Vagina (tissue), 2 donors: ENCODE measurements at regions not wholly inside any gene's neighbourhood (a gene's known extent, or its start where the extent isn't known, plus 50 kb on each side); places are given as distances from the start of the nearest gene placed in this dataset.

Experiments used
- POLR2A ChIP-seq, 2 donors: fragments of 450-650 bp; IDR thresholded peaks; one replicate each; pipeline ENCODE4 v1.6.1; 2017; ENCODE audit warnings: antibody characterized with exemption in 2 of 2, mild to moderate bottlenecking in 2 of 2, moderate library complexity in 2 of 2
- POLR2AphosphoS5 ChIP-seq, 2 donors: sonication (generic); formaldehyde crosslinking; IDR thresholded peaks; one replicate each; pipeline ENCODE4 v1.9.0; 2017; ENCODE audit warnings: antibody characterized with exemption in 2 of 2, mild to moderate bottlenecking in 2 of 2, low read depth in 1 of 2; ENCODE audit not compliant: insufficient read depth in 1 of 2
- TF ChIP-seq, protein P1 (sequence below), 3 experiments: fragments of 450-650 bp in 2 of 3; fragments of 200-600 bp in 1 of 3; sonication (generic) in 1 of 3; IDR thresholded peaks; one replicate each; pipeline ENCODE4 v1.5.1; 2017 to 2019; ENCODE audit warnings: antibody characterized with exemption in 3 of 3, mild to moderate bottlenecking in 2 of 3, moderate library complexity in 2 of 3

DNA sequence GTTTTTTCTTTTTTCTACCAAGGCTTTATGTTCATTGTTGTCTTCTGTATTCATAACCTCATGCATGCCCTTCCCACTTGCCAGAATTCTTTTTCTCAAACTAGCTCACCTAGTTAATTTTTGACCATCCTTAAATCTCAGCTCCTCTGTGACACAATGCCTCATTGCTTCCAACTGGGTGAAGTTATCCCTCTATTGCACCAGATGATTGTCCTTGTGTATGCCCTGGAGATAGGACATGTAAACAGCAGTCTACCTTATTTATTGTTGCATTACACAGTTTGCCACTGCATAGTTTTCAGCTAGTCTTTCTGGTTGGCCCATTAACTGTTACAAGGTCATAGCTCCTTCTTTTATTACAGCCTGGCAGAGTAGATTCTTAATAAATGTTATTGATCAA lies 763.1 kb upstream of the COBL start:
- TF ChIP-seq, protein P1, sequence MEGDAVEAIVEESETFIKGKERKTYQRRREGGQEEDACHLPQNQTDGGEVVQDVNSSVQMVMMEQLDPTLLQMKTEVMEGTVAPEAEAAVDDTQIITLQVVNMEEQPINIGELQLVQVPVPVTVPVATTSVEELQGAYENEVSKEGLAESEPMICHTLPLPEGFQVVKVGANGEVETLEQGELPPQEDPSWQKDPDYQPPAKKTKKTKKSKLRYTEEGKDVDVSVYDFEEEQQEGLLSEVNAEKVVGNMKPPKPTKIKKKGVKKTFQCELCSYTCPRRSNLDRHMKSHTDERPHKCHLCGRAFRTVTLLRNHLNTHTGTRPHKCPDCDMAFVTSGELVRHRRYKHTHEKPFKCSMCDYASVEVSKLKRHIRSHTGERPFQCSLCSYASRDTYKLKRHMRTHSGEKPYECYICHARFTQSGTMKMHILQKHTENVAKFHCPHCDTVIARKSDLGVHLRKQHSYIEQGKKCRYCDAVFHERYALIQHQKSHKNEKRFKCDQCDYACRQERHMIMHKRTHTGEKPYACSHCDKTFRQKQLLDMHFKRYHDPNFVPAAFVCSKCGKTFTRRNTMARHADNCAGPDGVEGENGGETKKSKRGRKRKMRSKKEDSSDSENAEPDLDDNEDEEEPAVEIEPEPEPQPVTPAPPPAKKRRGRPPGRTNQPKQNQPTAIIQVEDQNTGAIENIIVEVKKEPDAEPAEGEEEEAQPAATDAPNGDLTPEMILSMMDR (IDR thresholded peaks at IDR 0.05), result no peak
- no peak for TF ChIP-seq POLR2A (IDR thresholded peaks at IDR 0.05)
- TF ChIP-seq POLR2AphosphoS5 (IDR thresholded peaks at IDR 0.05; ENCODE audit: insufficient read depth in 1 of 2, low read depth in 1 of 2), result no peak
